BJ (cell line): ENCODE measurements at regions not wholly inside any gene's neighbourhood (a gene's known extent, or its start where the extent isn't known, plus 50 kb on each side); places are given as distances from the start of the nearest gene placed in this dataset.

Experiments
- CTCF ChIA-PET: fragments of 350-600 bp; formaldehyde crosslinking; extraction: SDS; loops from one replicate; lab custom pipeline; 2021; ENCODE audit warnings: antibody characterized with exemption, inconsistent platforms; lab: Yijun Ruan, JAX
- POLR2A ChIA-PET: fragments of 300-600 bp; sonication (Branson Sonifier 250); formaldehyde crosslinking; extraction: SDS; loops from one replicate; lab custom pipeline; 2021; ENCODE audit warnings: antibody characterized with exemption; lab: Charles Lee
- DNase-seq: peaks from one replicate; pipeline ENCODE4 v3.0.0-alpha.2; 2011; ENCODE audit warnings: low read depth
- H3K27me3 ChIP-seq: 2 replicates; pipeline ENCODE4 v1.6.0; 2011; ENCODE audit warnings: low read length; ENCODE audit not compliant: control insufficient read depth, insufficient read depth
- H3K36me3 ChIP-seq: 2 replicates; pipeline ENCODE4 v1.5.1; 2011; ENCODE audit warnings: low read length; ENCODE audit not compliant: control insufficient read depth, insufficient read depth
- H3K4me3 ChIP-seq: 2 replicates; pipeline ENCODE4 v1.5.1; 2011; ENCODE audit warnings: low read depth, mild to moderate bottlenecking, control low read depth, low read length
- CTCF ChIP-seq: IDR thresholded peaks from 2 replicates; pipeline ENCODE4 v1.5.1; 2011; ENCODE audit warnings: low read depth, mild to moderate bottlenecking, control low read depth, inconsistent platforms, low read length, moderate library complexity; ENCODE audit not compliant: insufficient read depth

- 0 out of 2 replicates have a peak, but pooled peaks cover 1% of the 10 kb centered on the region for H3K27me3 ChIP-seq
- no peak for TF ChIP-seq CTCF
- H3K36me3 ChIP-seq = no peaks in the 10 kb centered on the region
- POLR2A ChIA-PET = no interaction called here
- CTCF ChIA-PET = interaction anchor here (1.5 kb wide), 1 partner anchor 89 kb away, joined by 3 read pairs; no protein-coding TSS in a partner anchor
- H3K4me3 ChIP-seq = no peak overlapping the region
- no peak for DNase-seq
Observed at GRCh38 chr5:173735184-173735583, 118.7 kb upstream of the BOD1 start.

- TF ChIP-seq CTCF = no peak
- Histone ChIP-seq H3K36me3 (no peaks in the 10 kb centered on the region), H3K27me3 (0 out of 2 replicates have a peak, but pooled peaks cover 1% of the 10 kb centered on the region), H3K4me3 (no peak overlapping the region)
- POLR2A ChIA-PET = no interaction called here
- CTCF ChIA-PET = interaction anchor here (1.0 kb wide), 1 partner anchor 9 kb away, joined by 4 read pairs; no protein-coding TSS in a partner anchor
- no peak for DNase-seq
Observed at GRCh38 chr5:173735691-173736090, 119.2 kb upstream of the BOD1 start.

- no peak for TF ChIP-seq CTCF
- POLR2A ChIA-PET = no interaction called here
- CTCF ChIA-PET = interaction anchor here (1.0 kb wide), 1 partner anchor 10 kb away, joined by 4 read pairs; no protein-coding TSS in a partner anchor
- Histone ChIP-seq H3K36me3 (no peaks in the 10 kb centered on the region), H3K4me3 (no peak overlapping the region), H3K27me3 (0 out of 2 replicates have a peak, but pooled peaks cover 1% of the 10 kb centered on the region)
- DNase-seq = no peak
Observed at GRCh38 chr5:173736374-173736773, 119.9 kb upstream of the BOD1 start.

GRCh38 chr5:173736923-173737412, 120.5 kb upstream of the BOD1 start:
- Histone ChIP-seq H3K27me3 (peaks cover 1% of the 10 kb centered on the region; the same call in 1 of the 2 replicates), H3K4me3 (no peak overlapping the region), H3K36me3 (no peaks in the 10 kb centered on the region)
- ChIA-PET POLR2A (no interaction called here), CTCF (interaction anchor here (1.0 kb wide), 1 partner anchor 11 kb away, joined by 4 read pairs; no protein-coding TSS in a partner anchor)
- DNase-seq = no peak
- no peak for TF ChIP-seq CTCF

GRCh38 chr5:173739741-173740140, 123.3 kb upstream of the BOD1 start:
- CTCF ChIA-PET = interaction anchor here (1.1 to 1.2 kb wide), 2 partner anchors 9 to 13 kb away, joined by 3 read pairs; no protein-coding TSS in a partner anchor
- H3K27me3 ChIP-seq = peaks cover 1% of the 10 kb centered on the region; the same call in 1 of the 2 replicates
- H3K36me3 ChIP-seq = no peaks in the 10 kb centered on the region
- DNase-seq = no peak
- POLR2A ChIA-PET = no interaction called here
- no peak for TF ChIP-seq CTCF
- no peak overlapping the region for H3K4me3 ChIP-seq
